SK-N-SH (cell line): ENCODE measurements at regions not wholly inside any gene's neighbourhood (a gene's known extent, or its start where the extent isn't known, plus 50 kb on each side); places are given as distances from the start of the nearest gene placed in this dataset.

Experiments
- CTCF ChIA-PET: fragments of 300-600, 350-600 bp; formaldehyde crosslinking; extraction: SDS; loops from one replicate; lab custom pipeline; 2021; lab: Yijun Ruan, JAX
- POLR2A ChIA-PET: fragments of 350-600 bp; sonication (Branson Sonifier 250); formaldehyde crosslinking; extraction: SDS; loops from one replicate; lab custom pipeline; 2020; ENCODE audit warnings: antibody characterized with exemption, inconsistent platforms; lab: Yijun Ruan, JAX
- DNase-seq: peaks from one replicate; pipeline ENCODE4 v3.0.0; 2012
- H2AFZ ChIP-seq: fragments of 200-600 bp; sonication (generic); 2 replicates; pipeline ENCODE4 v1.8.1; 2016; ENCODE audit warnings: antibody characterized with exemption, mild to moderate bottlenecking, low read depth
- H3F3A ChIP-seq: fragments of 200-600 bp; sonication (generic); replicated peaks from 2 replicates; pipeline ENCODE3; 2016; ENCODE audit warnings: antibody characterized with exemption, mild to moderate bottlenecking; ENCODE audit not compliant: insufficient read depth
- H3K27ac ChIP-seq, 2 experiments: fragments of 200-500 bp in 1 of 2; fragments of 200-600 bp in 1 of 2; sonication (Bioruptor generic) in 1 of 2; sonication (generic), shearing (Covaris generic) in 1 of 2; 2 replicates each; pipeline versions ENCODE4 v1.5.1 to v1.6.1; 2014 to 2016; ENCODE audit warnings: low read depth in 2 of 2, inconsistent platforms in 1 of 2, low read length in 1 of 2, mild to moderate bottlenecking in 1 of 2, mixed read lengths in 1 of 2
- H3K27me3 ChIP-seq: fragments of 200-600 bp; sonication (generic), shearing (Covaris generic); 2 replicates; pipeline ENCODE4 v1.6.1; 2016; ENCODE audit warnings: mixed run types; ENCODE audit not compliant: insufficient read depth
- H3K36me3 ChIP-seq, 2 experiments: fragments of 200-500 bp in 1 of 2; fragments of 200-600 bp in 1 of 2; sonication (Bioruptor generic) in 1 of 2; sonication (generic) in 1 of 2; replicated peaks in 1 of 2; 2 replicates each; pipeline versions ENCODE3 to v1.5.1; 2014 to 2016; ENCODE audit warnings: low read length in 1 of 2, mild to moderate bottlenecking in 1 of 2; ENCODE audit not compliant: insufficient read depth in 2 of 2, control insufficient read depth in 1 of 2
- H3K4me1 ChIP-seq, 2 experiments: fragments of 200-500 bp in 1 of 2; fragments of 200-600 bp in 1 of 2; sonication (Bioruptor generic) in 1 of 2; sonication (generic), shearing (Covaris generic) in 1 of 2; 2 replicates each; pipeline versions ENCODE4 v1.5.1 to v1.6.1; 2014 to 2016; ENCODE audit warnings: low read depth in 1 of 2, low read length in 1 of 2, mixed run types in 1 of 2; ENCODE audit not compliant: insufficient read depth in 2 of 2, control insufficient read depth in 1 of 2
- H3K4me2 ChIP-seq: fragments of 200-600 bp; sonication (generic), shearing (Covaris generic); 2 replicates; pipeline ENCODE4 v1.6.1; 2017; ENCODE audit warnings: mixed run types
- H3K4me3 ChIP-seq, 2 experiments: fragments of 200-500 bp in 1 of 2; fragments of 200-600 bp in 1 of 2; sonication (Bioruptor generic) in 1 of 2; sonication (generic), shearing (Covaris generic) in 1 of 2; 2 replicates each; pipeline versions ENCODE4 v1.5.1 to v1.8.1; 2014 to 2016; ENCODE audit warnings: low read depth in 2 of 2, inconsistent platforms in 1 of 2, low read length in 1 of 2, mild to moderate bottlenecking in 1 of 2, mixed read lengths in 1 of 2, moderate library complexity in 1 of 2
- H3K79me2 ChIP-seq: fragments of 200-600 bp; sonication (generic); 2 replicates; pipeline ENCODE4 v1.8.1; 2017; ENCODE audit warnings: mild to moderate bottlenecking; ENCODE audit not compliant: insufficient read depth
- H3K9ac ChIP-seq: fragments of 200-600 bp; sonication (generic); 2 replicates; pipeline ENCODE4 v1.6.1; 2017; ENCODE audit warnings: mixed run types
- H3K9me2 ChIP-seq: fragments of 200-600 bp; sonication (generic); 2 replicates; pipeline ENCODE4 v1.6.1; 2017; ENCODE audit warnings: mixed run types
- H3K9me3 ChIP-seq: fragments of 200-600 bp; sonication (generic); 2 replicates; pipeline ENCODE4 v1.6.1; 2017; ENCODE audit warnings: mixed run types, mild to moderate bottlenecking, moderate library complexity
- H4K20me1 ChIP-seq: fragments of 200-600 bp; sonication (generic); 2 replicates; pipeline ENCODE4 v1.6.1; 2017; ENCODE audit warnings: mild to moderate bottlenecking, mixed run types; ENCODE audit not compliant: insufficient read depth
- CHD2 ChIP-seq: fragments of 150-350 bp; IDR thresholded peaks from 2 replicates; pipeline ENCODE4 v1.6.1; 2018; ENCODE audit warnings: low read length; ENCODE audit not compliant: partially characterized antibody
- EP300 ChIP-seq, 2 experiments: IDR thresholded peaks; 2 replicates each; pipeline versions ENCODE4 v1.4.0 to v1.6.1; 2012; ENCODE audit warnings: borderline replicate concordance in 1 of 2, low read depth in 1 of 2, low read length in 1 of 2
- FOSL2 ChIP-seq: IDR thresholded peaks from 2 replicates; pipeline ENCODE4 v1.4.0; 2012; ENCODE audit warnings: low read depth, mild to moderate bottlenecking, moderate library complexity, borderline replicate concordance
- GABPA ChIP-seq: IDR thresholded peaks from 2 replicates; pipeline ENCODE4 v1.4.0; 2012; ENCODE audit warnings: low read depth, mild to moderate bottlenecking
- JUND ChIP-seq: IDR thresholded peaks from 2 replicates; pipeline ENCODE4 v1.4.0; 2012
- MEF2A ChIP-seq: IDR thresholded peaks from 2 replicates; pipeline ENCODE4 v1.4.0; 2012; ENCODE audit warnings: low read depth, borderline replicate concordance
- NFIC ChIP-seq: IDR thresholded peaks from 2 replicates; pipeline ENCODE4 v1.4.0; 2012; ENCODE audit warnings: borderline replicate concordance
- NRF1 ChIP-seq: IDR thresholded peaks from 2 replicates; pipeline ENCODE4 v1.6.1; 2012; ENCODE audit warnings: low read depth, mild to moderate bottlenecking, low read length
- RAD21 ChIP-seq: IDR thresholded peaks from 2 replicates; pipeline ENCODE4 v1.6.1; 2012; ENCODE audit warnings: mild to moderate bottlenecking, low read length
- SIN3A ChIP-seq: IDR thresholded peaks from 2 replicates; pipeline ENCODE4 v1.6.1; 2012; ENCODE audit warnings: low read depth, mild to moderate bottlenecking, low read length, moderate library complexity, borderline replicate concordance
- SMC3 ChIP-seq: IDR thresholded peaks from 2 replicates; pipeline ENCODE4 v1.6.1; 2012; ENCODE audit warnings: low read depth, low read length, improper control_type of control experiment
- TAF1 ChIP-seq: IDR thresholded peaks from 2 replicates; pipeline ENCODE4 v1.6.1; 2012; ENCODE audit warnings: low read depth, mild to moderate bottlenecking, low read length, moderate library complexity, borderline replicate concordance
- TCF12 ChIP-seq: IDR thresholded peaks from 2 replicates; pipeline ENCODE4 v1.4.0; 2012
- TEAD4 ChIP-seq: IDR thresholded peaks from 2 replicates; pipeline ENCODE4 v1.4.0; 2012; ENCODE audit warnings: mild to moderate bottlenecking, borderline replicate concordance; ENCODE audit not compliant: insufficient read depth
- WGBS: methylation state at CpG from one replicate; pipeline ENCODE4 v1.1.6; 2017; ENCODE audit warnings: low lambda C conversion rate; 5-methylcytosine and 5-hydroxymethylcytosine counted together
- TF ChIP-seq, protein P1 (sequence below): IDR thresholded peaks from 2 replicates; pipeline ENCODE4; 2012
- TF ChIP-seq, protein P2 (sequence below): IDR thresholded peaks from 2 replicates; pipeline ENCODE4 v1.4.0; 2012; ENCODE audit warnings: low read depth, borderline replicate concordance
- TF ChIP-seq, protein P3 (sequence below): fragments of 200-600 bp; sonication (generic); IDR thresholded peaks from 2 replicates; pipeline ENCODE4 v1.6.1; 2017; ENCODE audit warnings: antibody characterized with exemption, mild to moderate bottlenecking, moderate library complexity

DNA sequence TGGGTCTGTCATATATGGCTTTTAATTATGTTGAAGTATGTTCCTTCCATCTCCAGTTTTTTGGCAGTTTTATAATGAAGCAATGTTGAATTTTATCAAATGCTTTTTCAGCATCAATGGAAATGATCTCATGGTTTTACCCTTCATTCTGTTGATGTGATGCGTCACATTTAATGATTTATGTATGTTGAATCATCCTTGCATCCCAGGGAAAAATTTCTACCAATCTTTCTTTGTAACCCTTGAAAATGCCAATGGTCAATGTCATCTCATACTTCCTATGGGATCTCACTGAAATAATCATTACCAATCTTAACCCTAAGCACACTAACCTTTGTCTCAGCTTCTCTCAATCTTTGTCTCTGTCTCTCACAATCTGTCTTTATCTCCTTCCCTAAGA, 1004.0 kb downstream of the KCNT2 start:
- H3K27me3 ChIP-seq = no peaks in the 10 kb centered on the region
- CTCF ChIA-PET = no interaction called here
- no peak overlapping the region for H3K4me3 ChIP-seq
- H3K9me3 ChIP-seq = no peaks in the 10 kb centered on the region; the same call in none of the 2 replicates
- H3K4me1 ChIP-seq = no peaks in the 10 kb centered on the region; a peak in 1 of 4 replicates
- H2AFZ ChIP-seq = peak overlapping the region; percentile 56
- H3K4me2 ChIP-seq = no peak overlapping the region
- H3K9ac ChIP-seq = peak overlapping the region; percentile 20; the same call in 1 of the 2 replicates
- POLR2A ChIA-PET = no interaction called here
- peaks cover 15% of the 10 kb centered on the region for H3F3A ChIP-seq
- H3K36me3 ChIP-seq = no peaks in the 10 kb centered on the region
- H3K79me2 ChIP-seq = no peaks in the 10 kb centered on the region
- 17% methylated on average over 1 of the region's 1 CpG for WGBS
- no peaks in the 10 kb centered on the region for H3K9me2 ChIP-seq
- H4K20me1 ChIP-seq = no peaks in the 10 kb centered on the region
- DNase-seq = no peak
- H3K27ac ChIP-seq = peak overlapping the region in 1 of 2 experiments; percentile 84; a peak in 2 of 4 replicates
- peak; percentile 91 for TF ChIP-seq FOSL2
- TF ChIP-seq, protein P1, sequence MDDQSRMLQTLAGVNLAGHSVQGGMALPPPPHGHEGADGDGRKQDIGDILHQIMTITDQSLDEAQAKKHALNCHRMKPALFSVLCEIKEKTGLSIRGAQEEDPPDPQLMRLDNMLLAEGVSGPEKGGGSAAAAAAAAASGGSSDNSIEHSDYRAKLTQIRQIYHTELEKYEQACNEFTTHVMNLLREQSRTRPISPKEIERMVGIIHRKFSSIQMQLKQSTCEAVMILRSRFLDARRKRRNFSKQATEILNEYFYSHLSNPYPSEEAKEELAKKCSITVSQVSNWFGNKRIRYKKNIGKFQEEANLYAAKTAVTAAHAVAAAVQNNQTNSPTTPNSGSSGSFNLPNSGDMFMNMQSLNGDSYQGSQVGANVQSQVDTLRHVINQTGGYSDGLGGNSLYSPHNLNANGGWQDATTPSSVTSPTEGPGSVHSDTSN = peak; percentile 92
- no peak for TF ChIP-seq RAD21
- TF ChIP-seq TCF12 = peak; percentile 76
- TF ChIP-seq TEAD4 = peak; percentile 59; the same call in 1 of the 2 replicates
- peak; percentile 83 for TF ChIP-seq JUND
- TF ChIP-seq, protein P2, sequence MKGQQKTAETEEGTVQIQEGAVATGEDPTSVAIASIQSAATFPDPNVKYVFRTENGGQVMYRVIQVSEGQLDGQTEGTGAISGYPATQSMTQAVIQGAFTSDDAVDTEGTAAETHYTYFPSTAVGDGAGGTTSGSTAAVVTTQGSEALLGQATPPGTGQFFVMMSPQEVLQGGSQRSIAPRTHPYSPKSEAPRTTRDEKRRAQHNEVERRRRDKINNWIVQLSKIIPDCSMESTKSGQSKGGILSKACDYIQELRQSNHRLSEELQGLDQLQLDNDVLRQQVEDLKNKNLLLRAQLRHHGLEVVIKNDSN = no peak
- TF ChIP-seq NFIC = 0 out of 2 replicates have a peak, but pooled peaks have one; percentile 14
- no peak for TF ChIP-seq SIN3A
- no peak for TF ChIP-seq GABPA
- peak in 1 of 2 experiments; percentile 80; a peak in 2 of 4 replicates for TF ChIP-seq EP300 (IDR thresholded peaks at IDR 0.05; ENCODE audit: borderline replicate concordance in 1 of 2, low read depth in 1 of 2, low read length in 1 of 2)

DNA sequence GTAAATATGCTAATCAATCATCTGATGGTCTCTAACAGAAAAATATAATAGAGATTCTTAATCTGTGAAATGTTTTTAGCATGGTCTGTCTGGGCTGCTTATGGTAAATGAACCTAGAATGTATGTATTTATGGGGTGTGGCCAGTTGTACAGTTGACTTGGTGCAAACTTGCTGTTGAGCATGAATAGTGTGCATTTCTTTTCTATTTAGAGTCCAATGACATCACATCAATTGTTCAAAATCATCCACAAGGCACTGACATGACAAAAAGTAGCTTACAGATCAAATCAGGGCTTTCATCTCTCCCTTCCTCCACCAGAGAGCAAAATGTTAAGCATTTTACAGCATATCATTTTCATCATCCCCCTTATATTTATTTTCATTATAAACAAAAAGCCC, 1010.3 kb downstream of the KCNT2 start:
- no peaks in the 10 kb centered on the region for H3K27me3 ChIP-seq
- H3K9me3 ChIP-seq = no peaks in the 10 kb centered on the region; the same call in 1 of the 2 replicates
- H4K20me1 ChIP-seq = no peaks in the 10 kb centered on the region
- ChIA-PET CTCF (no interaction called here), POLR2A (no interaction called here)
- H3K9ac ChIP-seq = no peak overlapping the region
- no peaks in the 10 kb centered on the region for H3K36me3 ChIP-seq
- H3K27ac ChIP-seq = no peak overlapping the region
- H3K79me2 ChIP-seq = no peaks in the 10 kb centered on the region
- no peak for DNase-seq
- H3K9me2 ChIP-seq = no peaks in the 10 kb centered on the region
- no peak overlapping the region for H3K4me3 ChIP-seq
- no peak for TF ChIP-seq MEF2A
- TF ChIP-seq, protein P3, sequence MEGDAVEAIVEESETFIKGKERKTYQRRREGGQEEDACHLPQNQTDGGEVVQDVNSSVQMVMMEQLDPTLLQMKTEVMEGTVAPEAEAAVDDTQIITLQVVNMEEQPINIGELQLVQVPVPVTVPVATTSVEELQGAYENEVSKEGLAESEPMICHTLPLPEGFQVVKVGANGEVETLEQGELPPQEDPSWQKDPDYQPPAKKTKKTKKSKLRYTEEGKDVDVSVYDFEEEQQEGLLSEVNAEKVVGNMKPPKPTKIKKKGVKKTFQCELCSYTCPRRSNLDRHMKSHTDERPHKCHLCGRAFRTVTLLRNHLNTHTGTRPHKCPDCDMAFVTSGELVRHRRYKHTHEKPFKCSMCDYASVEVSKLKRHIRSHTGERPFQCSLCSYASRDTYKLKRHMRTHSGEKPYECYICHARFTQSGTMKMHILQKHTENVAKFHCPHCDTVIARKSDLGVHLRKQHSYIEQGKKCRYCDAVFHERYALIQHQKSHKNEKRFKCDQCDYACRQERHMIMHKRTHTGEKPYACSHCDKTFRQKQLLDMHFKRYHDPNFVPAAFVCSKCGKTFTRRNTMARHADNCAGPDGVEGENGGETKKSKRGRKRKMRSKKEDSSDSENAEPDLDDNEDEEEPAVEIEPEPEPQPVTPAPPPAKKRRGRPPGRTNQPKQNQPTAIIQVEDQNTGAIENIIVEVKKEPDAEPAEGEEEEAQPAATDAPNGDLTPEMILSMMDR = no peak
- TF ChIP-seq EP300 (IDR thresholded peaks at IDR 0.05; ENCODE audit: borderline replicate concordance in 1 of 2, low read depth in 1 of 2, low read length in 1 of 2) = no peak
- no peak for TF ChIP-seq TAF1
- TF ChIP-seq FOSL2 = no peak
- TF ChIP-seq SMC3 = no peak
- TF ChIP-seq NRF1 = no peak
- no peak for TF ChIP-seq CHD2
- TF ChIP-seq, all 33 proteins: peak for 0
- Histone ChIP-seq H3K4me1 (no peaks in the 10 kb centered on the region; a peak in 1 of 4 replicates), H3K4me2 (no peak overlapping the region), H2AFZ (no peak overlapping the region), H3F3A (no peaks in the 10 kb centered on the region)
